ENCODE measurements at regions not wholly inside any gene's neighbourhood (a gene's known extent, or its start where the extent isn't known, plus 50 kb on each side); places are given as distances from the start of the nearest gene placed in this dataset.
A peak's percentile ranks its signal among the peaks of the same experiment; 100 is the strongest.

- Histone ChIP-seq H2BK12ac (ENCODE audit: low read depth, low read length) (no peak overlapping the region), H2BK15ac (ENCODE audit: low read length) (no peak overlapping the region), H3K36me3 (ENCODE audit: control insufficient read depth in 2 of 4, insufficient read depth in 4 of 4, low read length in 3 of 4) (no peaks in the 10 kb centered on the region), H2AK5ac (ENCODE audit: low read depth, low read length) (no peak overlapping the region), H3K56ac (replicated peaks; ENCODE audit: insufficient read length, low read depth, low read length) (no peak overlapping the region), H3K23ac (ENCODE audit: insufficient read length) (no peak overlapping the region), H3K4me3 (ENCODE audit: extremely low read depth in 1 of 4, insufficient read depth in 2 of 4, low read depth in 3 of 4, low read length in 4 of 4) (no peak overlapping the region), H2BK5ac (ENCODE audit: low read depth, low read length) (no peak overlapping the region), H3K14ac (ENCODE audit: insufficient read length) (no peak overlapping the region), H3K4me1 (replicated peaks in 1 of 4; ENCODE audit: control insufficient read depth in 3 of 4, insufficient read depth in 4 of 4, low read length in 3 of 4) (peaks cover 0 to 4% (median 0%) of the 10 kb centered on the region in 4 experiments; a peak in 2 of 7 replicates), H3K27me3 (replicated peaks in 1 of 4; ENCODE audit: control insufficient read depth in 3 of 4, extremely low read depth in 1 of 4, insufficient read depth in 3 of 4, low read length in 3 of 4) (no peaks in the 10 kb centered on the region), H4K5ac (ENCODE audit: insufficient read length, low read depth, low read length) (no peak overlapping the region), H3K18ac (ENCODE audit: extremely low read depth, low read length) (no peak overlapping the region), H4K91ac (replicated peaks; ENCODE audit: insufficient read length, low read length) (no peak overlapping the region), H4K8ac (ENCODE audit: extremely low read depth, insufficient read depth, low read length) (no peak overlapping the region), H3K4ac (replicated peaks; ENCODE audit: insufficient read length, low read depth, low read length) (no peak overlapping the region), H3K9me3 (ENCODE audit: insufficient read depth in 2 of 2, low read depth in 1 of 2, low read length in 1 of 2) (no peaks in the 10 kb centered on the region), H3K79me2 (ENCODE audit: control insufficient read depth in 1 of 2, insufficient read depth in 2 of 2, low read length in 2 of 2) (no peaks in the 10 kb centered on the region), H2BK120ac (replicated peaks; ENCODE audit: low read depth, low read length) (no peak overlapping the region), H4K20me1 (replicated peaks in 1 of 2; ENCODE audit: control insufficient read depth in 1 of 2, insufficient read depth in 2 of 2, low read length in 2 of 2) (no peaks in the 10 kb centered on the region), H3K4me2 (ENCODE audit: insufficient read depth in 1 of 2, low read depth in 2 of 2, low read length in 2 of 2) (no peak overlapping the region), H3K79me1 (ENCODE audit: low read depth, low read length) (no peaks in the 10 kb centered on the region), H3K9ac (replicated peaks in 1 of 4; ENCODE audit: extremely low read depth in 1 of 4, low read depth in 3 of 4, low read length in 3 of 4) (no peak overlapping the region), H2BK20ac (ENCODE audit: low read length) (no peak overlapping the region), H2AFZ (ENCODE audit: low read length) (no peak overlapping the region), H3K23me2 (ENCODE audit: low read depth, low read length) (no peaks in the 10 kb centered on the region; the same call in 1 of the 2 replicates), H3K27ac (ENCODE audit: low read depth, low read length) (no peak overlapping the region)
- TF ChIP-seq KDM5A (IDR thresholded peaks at IDR 0.05; ENCODE audit: low read length): no peak
- TF ChIP-seq KDM1A (IDR thresholded peaks at IDR 0.05; ENCODE audit: borderline replicate concordance, low read length): peak; percentile 53; the same call in 1 of the 2 replicates
- no peak for TF ChIP-seq RFX5 (IDR thresholded peaks at IDR 0.05; ENCODE audit: borderline replicate concordance, low read depth, low read length)
- TF ChIP-seq CHD2 (IDR thresholded peaks at IDR 0.05; ENCODE audit: low read length): no peak
- no peak for TF ChIP-seq JUND (IDR thresholded peaks at IDR 0.05; ENCODE audit: low read length)
- WGBS, 2 experiments (ENCODE audit: extremely low coverage in 1 of 2, insufficient coverage in 1 of 2, insufficient read length in 1 of 2, insufficient replicate concordance in 2 of 2, low coverage in 1 of 2, low lambda C conversion rate in 2 of 2, missing lambda C conversion rate in 1 of 2): 92% methylated on average over 2 of the region's 2 CpGs; no CpG with 5 or more reads in 1 of the 2 experiments
- no peak for DNase-seq (ENCODE audit: low read depth in 1 of 2, low spot score in 2 of 2)
- POLR2A ChIA-PET (ENCODE audit: partially characterized antibody): no interaction called here
- CTCF ChIA-PET (ENCODE audit: partially characterized antibody): interaction anchor here (0.8 kb wide), 1 partner anchor 18 kb away, joined by 3 read pairs; no protein-coding TSS in a partner anchor
- FAIRE-seq: no peak
Measured at GRCh38 chr6:20025681-20026080, 186.6 kb downstream of the MBOAT1 start.

All from H1 (cell line).